Thyroid gland (tissue), 4 donors: ENCODE measurements at regions not wholly inside any gene's neighbourhood (a gene's known extent, or its start where the extent isn't known, plus 50 kb on each side); places are given as distances from the start of the nearest gene placed in this dataset.

Source experiments
- CTCF ChIP-seq, 6 experiments: fragments of 200-600 bp in 3 of 6; fragments of 450-650 bp in 3 of 6; sonication (generic) in 3 of 6; IDR thresholded peaks; one replicate each; pipeline ENCODE4 v1.5.1; 2016 to 2019; ENCODE audit warnings: antibody characterized with exemption in 6 of 6, mild to moderate bottlenecking in 2 of 6, inconsistent platforms in 1 of 6, moderate library complexity in 1 of 6
- POLR2A ChIP-seq, 2 donors: fragments of 450-650 bp; IDR thresholded peaks; one replicate each; pipeline ENCODE4 v1.6.1; 2017; ENCODE audit warnings: antibody characterized with exemption in 2 of 2, mild to moderate bottlenecking in 2 of 2, moderate library complexity in 1 of 2

DNA sequence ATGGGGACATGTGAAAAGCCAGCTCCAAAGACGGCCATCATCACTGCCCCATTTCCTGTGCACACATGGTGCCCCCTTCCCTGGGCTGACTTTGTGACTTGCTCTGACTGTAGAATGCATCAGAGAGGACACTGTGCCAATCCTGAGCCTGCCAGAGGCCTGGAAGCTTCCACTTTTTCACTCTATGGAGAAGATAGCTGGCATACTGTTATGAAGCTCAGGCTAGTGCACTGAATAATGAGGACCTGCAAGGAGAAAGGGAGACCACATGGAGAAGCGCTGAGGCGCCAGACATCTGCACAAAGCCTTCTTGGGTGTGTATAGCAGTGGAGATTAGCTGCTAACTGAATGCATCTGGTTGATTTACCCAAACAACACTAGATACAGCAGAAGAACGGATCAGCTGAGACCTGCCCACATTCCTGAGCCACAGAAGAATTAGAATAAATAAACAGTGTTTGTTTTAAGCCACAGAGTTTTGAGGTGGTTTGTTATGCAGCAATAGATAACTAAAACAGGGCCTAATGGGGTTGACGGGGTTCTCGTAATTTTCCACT is 58.9 kb upstream of the C10orf90 start:
- no peak for TF ChIP-seq CTCF (IDR thresholded peaks at IDR 0.05)
- no peak for TF ChIP-seq POLR2A (IDR thresholded peaks at IDR 0.05)
